ENCODE measurements at regions not wholly inside any gene's neighbourhood (a gene's known extent, or its start where the extent isn't known, plus 50 kb on each side); places are given as distances from the start of the nearest gene placed in this dataset.

GRCh38 chr18:4801151-4801550 is 346.0 kb upstream of the DLGAP1 start:
- TF ChIP-seq POLR2A (IDR thresholded peaks at IDR 0.05): no peak
- TF ChIP-seq CTCF (IDR thresholded peaks at IDR 0.05): no peak
- TF ChIP-seq EP300 (IDR thresholded peaks at IDR 0.05): no peak
